NCI-H748 (cell line): ENCODE measurements at regions not wholly inside any gene's neighbourhood (a gene's known extent, or its start where the extent isn't known, plus 50 kb on each side); places are given as distances from the start of the nearest gene placed in this dataset.

Source experiments
- DNase-seq: peaks from one replicate; lab custom pipeline; 2025; ENCODE audit not compliant: unreplicated experiment; lab: John Stamatoyannopoulos, UW

GRCh38 chr9:89745601-89746376 is 141.0 kb downstream of the GADD45G start:
- no peak for DNase-seq

DNA sequence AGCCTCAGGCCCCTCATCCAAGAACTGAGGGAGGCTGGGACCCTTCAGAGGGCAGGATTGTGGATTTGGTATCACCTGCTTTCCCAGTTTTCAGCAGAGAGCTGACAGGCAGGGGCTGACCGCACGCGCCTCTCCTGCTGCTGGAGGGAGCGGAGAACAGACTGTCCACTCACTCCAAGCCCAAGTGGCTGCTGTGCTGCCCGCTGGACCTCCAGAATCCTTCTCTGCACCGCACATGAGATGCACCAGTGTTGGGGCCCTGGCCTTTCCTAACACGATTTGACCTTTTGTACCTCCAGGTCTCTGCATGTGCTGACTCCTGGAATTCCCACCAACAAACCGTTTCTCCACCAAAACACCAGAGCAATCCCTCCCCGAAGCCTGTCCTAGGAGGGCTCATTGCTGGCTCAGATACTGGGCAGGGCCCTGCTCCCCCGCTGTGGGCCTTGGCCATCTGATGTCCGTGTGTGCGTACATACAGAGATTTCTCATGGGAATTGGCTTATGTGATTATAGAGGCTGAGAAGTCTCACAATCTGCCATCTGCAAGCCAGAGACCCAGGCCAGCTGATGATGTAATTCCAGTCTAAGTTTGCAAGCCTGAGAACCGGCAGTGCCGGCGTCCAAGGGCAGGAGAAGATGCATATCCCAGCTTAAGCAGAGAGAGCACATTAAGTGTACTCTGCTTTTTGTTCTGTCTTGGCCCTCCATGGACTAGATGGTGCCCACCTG is 141.7 kb downstream of the GADD45G start:
- DNase-seq = no peak

GRCh38 chr9:89747596-89747995 is 142.8 kb downstream of the GADD45G start:
- no peak for DNase-seq

GRCh38 chr9:89748021-89748670 is 143.3 kb downstream of the GADD45G start:
- no peak for DNase-seq

DNA sequence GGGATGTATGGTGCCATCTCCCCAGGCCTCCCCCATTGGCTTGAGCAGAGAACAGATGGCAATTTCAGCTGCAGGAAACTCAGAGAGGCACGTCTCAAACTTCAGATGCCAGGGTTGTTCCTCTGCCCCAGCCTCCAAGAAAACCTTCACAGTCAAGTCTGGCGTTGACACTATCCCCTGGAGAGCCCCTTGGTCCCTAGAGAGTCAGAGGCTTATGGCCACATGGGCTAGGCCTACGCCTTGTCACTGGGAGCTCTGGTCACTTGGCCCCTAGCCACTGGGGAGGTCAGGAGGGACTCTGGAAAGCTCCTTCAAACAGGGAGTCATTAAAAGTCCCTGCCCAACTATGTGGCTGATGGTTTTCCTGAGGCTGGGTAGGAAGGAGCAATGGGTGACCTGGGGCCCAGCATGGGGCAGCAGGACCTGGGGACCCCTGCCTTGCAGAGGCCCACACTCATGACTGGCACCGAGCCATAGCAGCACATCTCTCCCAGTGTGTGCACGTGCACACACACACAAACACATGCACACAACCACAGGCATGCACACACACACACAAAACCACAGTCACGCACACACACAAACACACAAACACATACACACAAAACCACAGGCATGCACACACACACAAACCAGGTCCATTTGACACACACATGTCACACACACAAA is 144.2 kb downstream of the GADD45G start:
- DNase-seq = no peak

DNA sequence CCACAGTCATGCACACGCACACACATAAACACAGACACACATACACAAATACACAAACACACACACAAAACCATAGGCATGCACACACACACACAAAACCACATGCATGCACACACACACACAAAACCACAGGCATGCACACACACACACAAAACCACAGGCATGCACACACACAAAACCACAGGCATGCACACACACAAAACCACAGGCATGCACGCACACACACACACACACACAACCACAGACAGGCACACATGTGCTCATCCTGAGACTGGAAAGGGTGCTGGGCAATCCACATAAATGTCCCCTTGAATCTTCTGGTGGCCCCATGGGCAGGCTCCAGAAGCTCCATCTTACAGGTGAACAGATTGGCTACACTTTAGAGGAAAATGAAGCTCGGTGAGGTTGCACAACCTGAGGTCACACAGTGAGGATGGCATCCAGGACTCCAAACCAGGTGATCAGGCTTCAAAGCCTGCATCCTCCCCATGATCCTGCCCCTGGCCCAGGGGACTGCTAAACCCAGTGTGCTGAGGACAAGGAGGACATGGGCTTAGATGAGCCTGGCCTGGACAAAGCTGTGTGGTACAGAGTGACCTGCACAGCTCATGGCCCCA is 144.8 kb downstream of the GADD45G start:
- no peak for DNase-seq

- no peak for DNase-seq
These were observed 145.4 kb downstream of the GADD45G start for GRCh38 chr9:89750117-89750791.

- DNase-seq = no peak
These were observed 146.4 kb downstream of the GADD45G start for GRCh38 chr9:89751079-89751825.

- no peak for DNase-seq
These were observed 147.3 kb downstream of the GADD45G start for GRCh38 chr9:89752154-89752553.

- DNase-seq = no peak
These were observed 148.8 kb downstream of the GADD45G start for GRCh38 chr9:89753472-89754055.

GRCh38 chr9:89754193-89754592 is 149.4 kb downstream of the GADD45G start:
- DNase-seq = no peak

DNA sequence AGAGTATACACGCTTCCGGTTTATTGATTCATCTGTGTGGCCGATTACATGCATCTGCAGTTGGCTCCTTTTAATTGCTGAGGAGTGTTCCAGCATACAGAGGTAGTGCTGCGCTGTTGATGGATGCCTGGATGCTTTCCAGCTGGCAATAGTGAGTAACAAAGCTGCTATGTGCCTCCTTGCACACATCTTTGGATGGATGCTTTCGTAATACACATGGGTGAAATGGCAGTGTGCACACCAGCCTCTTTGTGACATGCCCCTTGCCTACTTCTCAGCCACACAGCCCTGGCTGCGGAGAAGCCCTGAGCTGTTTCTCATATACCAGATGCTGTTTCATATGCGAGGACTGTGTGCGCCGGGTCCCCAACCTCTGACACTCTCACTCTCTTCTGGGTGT is 151.0 kb downstream of the GADD45G start:
- DNase-seq = peak; percentile 70

GRCh38 chr9:89756891-89757537 is 152.2 kb downstream of the GADD45G start:
- DNase-seq = no peak

DNA sequence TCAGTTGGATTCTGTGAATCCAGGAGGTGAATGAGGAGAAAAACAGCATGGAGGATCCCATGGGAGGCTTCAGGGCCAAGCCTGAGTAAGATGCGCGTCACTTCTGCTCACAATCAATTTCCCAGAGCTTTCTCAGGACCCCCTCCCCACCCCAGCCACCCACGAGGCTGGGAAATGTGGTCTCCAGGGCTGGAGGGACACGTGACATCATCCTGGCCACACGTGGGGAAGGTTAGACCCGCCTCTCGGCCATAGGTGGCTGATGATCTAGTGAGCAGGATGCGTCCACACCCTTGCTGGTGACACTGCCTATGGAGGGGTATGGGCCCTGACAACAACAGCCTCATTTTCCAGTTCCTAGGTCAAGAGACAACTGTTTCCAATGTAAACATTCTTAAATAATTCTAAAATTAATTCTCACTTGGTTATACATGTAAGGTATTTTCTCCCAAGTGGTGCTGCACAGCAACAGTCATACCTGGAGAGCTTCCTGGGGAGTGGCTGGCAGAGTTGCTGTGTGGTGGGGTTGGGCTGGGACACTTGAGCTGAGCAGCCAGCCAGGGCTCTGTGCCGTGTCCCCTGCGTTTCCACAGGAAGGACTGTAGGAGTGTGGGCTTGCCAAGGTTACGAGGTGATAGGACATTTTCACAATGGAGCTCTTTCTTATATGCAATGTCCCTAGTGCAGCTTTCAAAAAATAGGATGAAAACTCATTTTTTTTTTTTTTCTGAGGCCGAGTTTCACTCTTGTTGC is 153.1 kb downstream of the GADD45G start:
- DNase-seq = no peak

DNA sequence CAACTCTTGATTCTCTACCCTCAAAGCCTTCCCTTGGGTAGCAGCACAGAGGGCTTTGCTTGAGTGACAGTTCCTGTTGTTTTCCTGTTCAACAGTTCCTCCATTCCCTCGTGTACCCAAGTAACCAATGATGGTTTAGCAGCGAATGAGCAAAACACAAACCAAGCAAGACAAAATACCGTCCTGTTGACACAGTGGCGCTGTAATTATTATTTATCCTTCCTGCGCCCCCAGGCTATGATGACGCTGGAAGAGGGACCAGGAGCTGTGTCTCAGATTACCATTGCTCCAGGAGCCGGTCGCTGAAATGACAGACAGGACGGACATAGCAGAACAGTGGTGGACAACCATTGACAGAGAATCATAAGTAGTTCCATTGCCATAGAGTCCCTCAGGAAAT is 154.8 kb downstream of the GADD45G start:
- DNase-seq = peak; percentile 99

GRCh38 chr9:89760123-89760522 is 155.3 kb downstream of the GADD45G start:
- DNase-seq = no peak

GRCh38 chr9:89764217-89764616 is 159.4 kb downstream of the GADD45G start:
- DNase-seq = no peak
